ENCODE measurements at regions not wholly inside any gene's neighbourhood (a gene's known extent, or its start where the extent isn't known, plus 50 kb on each side); places are given as distances from the start of the nearest gene placed in this dataset.

GRCh38 chr2:16584084-16584483 lies 81.5 kb downstream of the CYRIA start:
- no peak for DNase-seq
- Histone ChIP-seq H4K8ac (replicated peaks; ENCODE audit: insufficient read length, low read depth, low read length) (no peak overlapping the region), H3K4me1 (ENCODE audit: insufficient read depth, low read length) (peaks cover 1% of the 10 kb centered on the region; the same call in 1 of the 2 replicates), H3K27me3 (ENCODE audit: insufficient read depth, low read length) (no peaks in the 10 kb centered on the region), H2BK120ac (ENCODE audit: low read depth, low read length, poor library complexity, severe bottlenecking) (no peak overlapping the region), H2AFZ (ENCODE audit: low read length) (no peak overlapping the region), H3K9ac (ENCODE audit: extremely low read depth, insufficient read length, low read length) (no peak overlapping the region), H3K56ac (ENCODE audit: insufficient read length, low read depth, low read length) (no peak overlapping the region), H3K4ac (ENCODE audit: low read depth, low read length) (no peak overlapping the region), H3K9me3 (ENCODE audit: control insufficient read depth, low read depth, low read length) (no peaks in the 10 kb centered on the region), H3K23me2 (ENCODE audit: insufficient read length, low read depth, low read length, poor library complexity, severe bottlenecking) (no peaks in the 10 kb centered on the region), H2AK5ac (ENCODE audit: insufficient read length, low read length) (no peak overlapping the region), H3T11ph (ENCODE audit: low read length) (no peak overlapping the region), H2BK15ac (ENCODE audit: low read depth, low read length) (no peak overlapping the region), H4K20me1 (ENCODE audit: control insufficient read depth, insufficient read depth, insufficient read length) (no peaks in the 10 kb centered on the region), H2BK5ac (ENCODE audit: insufficient read length, low read length) (no peak overlapping the region), H3K23ac (ENCODE audit: insufficient read length, low read depth, low read length) (no peak overlapping the region), H3K14ac (ENCODE audit: insufficient read depth, low read length) (no peak overlapping the region), H4K5ac (ENCODE audit: insufficient read length, low read depth, low read length) (no peak overlapping the region), H3K27ac (ENCODE audit: insufficient read length, low read depth, low read length) (no peak overlapping the region), H3K4me2 (ENCODE audit: insufficient read depth, insufficient read length, low read length) (no peak overlapping the region), H4K91ac (ENCODE audit: insufficient read length, low read depth, low read length) (no peak overlapping the region), H3K79me1 (ENCODE audit: insufficient read depth, low read depth, low read length, poor library complexity, severe bottlenecking) (no peaks in the 10 kb centered on the region), H3K79me2 (ENCODE audit: insufficient read depth, low read length) (no peaks in the 10 kb centered on the region), H2BK20ac (ENCODE audit: low read depth, low read length, poor library complexity, severe bottlenecking) (no peak overlapping the region), H3K18ac (ENCODE audit: insufficient read length, low read depth, low read length) (no peak overlapping the region), H2BK12ac (ENCODE audit: insufficient read length, low read depth, low read length) (no peak overlapping the region)
- no CpG with 5 or more reads among the region's 2 CpGs for WGBS (ENCODE audit: extremely low coverage, insufficient read length, low lambda C conversion rate)
- H3K9me3 Mint-ChIP-seq, result no peaks in the 10 kb centered on the region; a peak in 1 of 5 replicates
- no peaks in the 10 kb centered on the region for H3K27me3 Mint-ChIP-seq (ENCODE audit: low read depth)
- TF ChIP-seq CTCF (conservative IDR thresholded peaks at IDR 0.05), result no peak
- H3K27ac Mint-ChIP-seq, result no peak overlapping the region
- no peaks in the 10 kb centered on the region; a peak in 2 of 7 replicates for H3K36me3 Mint-ChIP-seq (ENCODE audit: insufficient read depth in 1 of 3, low read depth in 3 of 3)
- peaks cover 18% of the 10 kb centered on the region in 2 experiments for H3K4me1 Mint-ChIP-seq
- no peak overlapping the region for H3K4me3 Mint-ChIP-seq

Measured in H9 (cell line).